ENCODE measurements at regions not wholly inside any gene's neighbourhood (a gene's known extent, or its start where the extent isn't known, plus 50 kb on each side); places are given as distances from the start of the nearest gene placed in this dataset.

DNA sequence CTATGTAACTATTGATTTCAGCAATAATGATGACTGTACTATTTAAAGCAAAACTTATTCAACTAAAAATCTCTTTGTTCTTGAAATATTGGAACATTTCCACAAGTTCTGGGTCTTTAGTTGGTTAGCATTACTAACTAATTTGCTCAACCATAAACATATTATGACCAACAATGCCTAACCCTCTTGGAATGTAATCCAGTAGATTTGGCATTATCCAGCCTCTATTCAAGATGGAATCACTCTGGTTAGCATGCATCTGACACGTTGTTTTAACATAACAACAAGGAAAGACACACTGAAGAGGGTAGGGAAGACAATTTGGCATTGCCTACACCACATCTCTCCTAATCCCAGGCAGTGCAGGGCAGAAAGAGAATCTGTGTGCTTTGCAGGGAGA is 941.3 kb upstream of the PCDH20 start:
- Histone ChIP-seq H3K4me3 (ENCODE audit: low read depth, low read length) (no peak overlapping the region), H3K27me3 (no peaks in the 10 kb centered on the region), H3K9me3 (no peaks in the 10 kb centered on the region), H3K4me1 (peaks cover 15% of the 10 kb centered on the region), H3K36me3 (no peaks in the 10 kb centered on the region)
- no peak for DNase-seq
- no peak for TF ChIP-seq CTCF (IDR thresholded peaks at IDR 0.05; ENCODE audit: low read depth, low read length)

DNA sequence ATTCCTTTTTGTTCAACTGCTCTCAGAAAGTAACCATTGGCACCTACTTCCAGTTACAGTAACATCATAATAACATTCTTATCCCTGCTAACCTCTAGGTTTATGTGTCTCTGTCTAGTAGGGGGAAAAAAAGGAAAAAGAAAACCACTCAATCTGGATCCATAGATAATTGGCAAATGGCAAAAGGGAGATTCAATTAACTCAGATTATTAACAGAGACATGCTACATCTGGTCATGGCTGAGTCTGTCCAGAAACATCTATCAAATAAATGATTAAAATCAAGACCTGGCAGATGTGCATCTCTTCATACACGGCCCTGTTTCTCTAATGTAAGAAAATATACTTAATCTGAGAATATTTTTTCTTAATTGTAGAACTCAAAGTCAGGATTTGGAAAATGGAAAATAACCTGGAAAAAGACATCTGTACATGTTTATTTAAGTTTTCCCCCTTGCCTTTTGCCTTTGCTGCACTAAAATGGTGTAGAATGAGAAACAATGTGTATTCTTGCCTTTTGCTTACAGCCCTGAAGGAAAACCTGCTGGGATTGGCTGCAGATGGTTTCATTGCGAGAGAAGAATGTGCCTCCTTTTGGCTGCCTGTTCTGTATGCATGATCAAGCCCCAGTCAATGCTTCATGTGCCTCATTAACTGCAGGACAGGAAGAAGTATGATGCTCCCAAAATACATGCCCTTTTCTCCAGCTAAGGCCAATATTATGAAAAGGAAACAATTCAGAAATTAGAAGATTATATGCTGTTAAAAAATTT is 921.6 kb upstream of the PCDH20 start:
- Histone ChIP-seq H3K36me3 (no peaks in the 10 kb centered on the region), H3K4me3 (ENCODE audit: low read depth, low read length) (peak overlapping the region; percentile 11; the same call in 1 of the 2 replicates), H3K9me3 (no peaks in the 10 kb centered on the region), H3K27me3 (no peaks in the 10 kb centered on the region), H3K4me1 (peaks cover 20% of the 10 kb centered on the region)
- peak; percentile 59 for DNase-seq
- TF ChIP-seq CTCF (IDR thresholded peaks at IDR 0.05; ENCODE audit: low read depth, low read length), result 0 out of 2 replicates have a peak, but pooled peaks have one; percentile 3

- Histone ChIP-seq H3K4me3 (ENCODE audit: low read depth, low read length) (no peak overlapping the region; the same call in 1 of the 2 replicates), H3K9me3 (no peaks in the 10 kb centered on the region), H3K36me3 (no peaks in the 10 kb centered on the region), H3K27me3 (no peaks in the 10 kb centered on the region), H3K4me1 (peaks cover 20% of the 10 kb centered on the region)
- no peak for DNase-seq
- no peak for TF ChIP-seq CTCF (IDR thresholded peaks at IDR 0.05; ENCODE audit: low read depth, low read length)
These were observed 920.9 kb upstream of the PCDH20 start for GRCh38 chr13:62336507-62336906.

- no peak for DNase-seq
- H3K9me3 ChIP-seq, result no peaks in the 10 kb centered on the region
- H3K4me3 ChIP-seq (ENCODE audit: low read depth, low read length), result no peak overlapping the region
- no peak for TF ChIP-seq CTCF (IDR thresholded peaks at IDR 0.05; ENCODE audit: low read depth, low read length)
- no peaks in the 10 kb centered on the region for H3K27me3 ChIP-seq
- H3K4me1 ChIP-seq, result peaks cover 16% of the 10 kb centered on the region
- no peaks in the 10 kb centered on the region for H3K36me3 ChIP-seq
These were observed 917.8 kb upstream of the PCDH20 start for GRCh38 chr13:62333466-62333865.

- H3K4me1 ChIP-seq, result no peaks in the 10 kb centered on the region
- H3K27me3 ChIP-seq, result no peaks in the 10 kb centered on the region
- DNase-seq, result no peak
- H3K36me3 ChIP-seq, result no peaks in the 10 kb centered on the region
- no peak overlapping the region for H3K4me3 ChIP-seq (ENCODE audit: low read depth, low read length)
- no peaks in the 10 kb centered on the region for H3K9me3 ChIP-seq
- TF ChIP-seq CTCF (IDR thresholded peaks at IDR 0.05; ENCODE audit: low read depth, low read length), result no peak
These were observed 915.7 kb upstream of the PCDH20 start for GRCh38 chr13:62331384-62331783.

GRCh38 chr13:62327367-62327766 is 911.7 kb upstream of the PCDH20 start:
- DNase-seq, result no peak
- no peak for TF ChIP-seq CTCF (IDR thresholded peaks at IDR 0.05; ENCODE audit: low read depth, low read length)
- no peaks in the 10 kb centered on the region for H3K9me3 ChIP-seq
- no peaks in the 10 kb centered on the region for H3K36me3 ChIP-seq
- H3K4me3 ChIP-seq (ENCODE audit: low read depth, low read length), result no peak overlapping the region
- no peaks in the 10 kb centered on the region for H3K27me3 ChIP-seq
- H3K4me1 ChIP-seq, result no peaks in the 10 kb centered on the region

Data from BE2C (cell line).